Body of pancreas (tissue), 4 donors: ENCODE measurements at regions not wholly inside any gene's neighbourhood (a gene's known extent, or its start where the extent isn't known, plus 50 kb on each side); places are given as distances from the start of the nearest gene placed in this dataset.

Source experiments
- ATAC-seq: fragments of 150-250 bp; one replicate; pipeline ENCODE4 v1.9.1; 2016
- DNase-seq, 4 donors: peaks; one replicate each; pipeline ENCODE4 v3.0.0-alpha.2; 2019
- H3K27ac ChIP-seq, 4 donors: fragments of 200-600 bp; sonication (generic); 1 replicate in 3 of 4; 2 replicates in 1 of 4; pipeline versions ENCODE4 v1.5.1 to v1.6.1; 2016 to 2019; ENCODE audit warnings: mild to moderate bottlenecking in 1 of 4, mixed read lengths in 1 of 4, moderate library complexity in 1 of 4
- H3K27me3 ChIP-seq, 2 donors: fragments of 200-600 bp; sonication (generic); one replicate each; pipeline ENCODE4 v1.6.0; 2016; ENCODE audit warnings: mild to moderate bottlenecking in 1 of 2
- H3K36me3 ChIP-seq, 2 donors: fragments of 200-600 bp; sonication (generic); replicated peaks in 1 of 2; 2 replicates each; pipeline ENCODE4 v1.5.1; 2016; ENCODE audit warnings: low read depth in 2 of 2; ENCODE audit not compliant: insufficient read depth in 1 of 2
- H3K4me1 ChIP-seq: fragments of 200-600 bp; sonication (generic); one replicate; pipeline ENCODE4 v1.6.0; 2016
- H3K4me3 ChIP-seq, 2 donors: fragments of 200-600 bp; sonication (generic); 1 replicate in 1 of 2; 2 replicates in 1 of 2; pipeline ENCODE4 v1.5.1; 2016 to 2019
- H3K9me3 ChIP-seq, 3 donors: fragments of 200-600 bp; sonication (generic); 1 replicate in 2 of 3; 2 replicates in 1 of 3; pipeline ENCODE4 v1.5.1; 2016
- CTCF ChIP-seq, 7 experiments: fragments of 450-650 bp in 4 of 7; fragments of 200-600 bp in 3 of 7; sonication (generic) in 3 of 7; IDR thresholded peaks; one replicate each; pipeline ENCODE4 v1.5.1; 2016 to 2019; ENCODE audit warnings: antibody characterized with exemption in 7 of 7
- POLR2A ChIP-seq, 3 donors: fragments of 450-650 bp; IDR thresholded peaks; one replicate each; pipeline ENCODE4 v1.6.1; 2016; ENCODE audit warnings: antibody characterized with exemption in 3 of 3, mild to moderate bottlenecking in 2 of 3
- WGBS, 2 donors: methylation state at CpG; one replicate each; pipeline ENCODE4 v1.1.5; 2017; 5-methylcytosine and 5-hydroxymethylcytosine counted together
- intact Hi-C: fragments of 100-400 bp; cut with DNase I; formaldehyde crosslinking; loops from one replicate; pipeline ENCODE4 v1.15.1; 2023

DNA sequence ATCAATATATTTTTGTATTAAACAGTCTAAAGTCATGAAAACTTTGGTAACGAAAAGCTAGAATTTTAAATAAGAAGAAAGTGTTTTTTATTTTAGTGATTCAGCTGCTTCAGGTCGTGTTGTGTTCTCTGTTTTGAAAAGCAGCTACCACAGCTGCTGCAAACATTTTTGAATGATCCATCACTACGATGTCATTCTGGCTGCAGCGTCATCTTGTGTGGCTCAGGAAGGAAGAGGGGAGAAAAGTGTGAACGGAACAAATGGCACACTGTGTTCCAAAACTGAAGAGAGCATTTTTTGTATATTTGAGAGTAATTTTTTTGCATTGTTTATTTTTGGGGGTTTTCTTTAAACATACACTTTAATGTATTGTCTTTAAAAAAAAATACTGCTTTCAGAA lies 323.0 kb upstream of the ADGRL2 start:
- Histone ChIP-seq H3K9me3 (no peaks in the 10 kb centered on the region), H3K27me3 (no peaks in the 10 kb centered on the region), H3K36me3 (no peaks in the 10 kb centered on the region), H3K4me3 (no peak overlapping the region), H3K27ac (no peak overlapping the region), H3K4me1 (peaks cover 9% of the 10 kb centered on the region)
- TF ChIP-seq POLR2A (IDR thresholded peaks at IDR 0.05) (no peak), CTCF (IDR thresholded peaks at IDR 0.05) (no peak)
- intact Hi-C loops, result no loop called here
- DNase-seq (no peak), ATAC-seq (no peak)
- 18 to 23% methylated on average over 5 of the region's 5 CpGs for WGBS, 2 donors

DNA sequence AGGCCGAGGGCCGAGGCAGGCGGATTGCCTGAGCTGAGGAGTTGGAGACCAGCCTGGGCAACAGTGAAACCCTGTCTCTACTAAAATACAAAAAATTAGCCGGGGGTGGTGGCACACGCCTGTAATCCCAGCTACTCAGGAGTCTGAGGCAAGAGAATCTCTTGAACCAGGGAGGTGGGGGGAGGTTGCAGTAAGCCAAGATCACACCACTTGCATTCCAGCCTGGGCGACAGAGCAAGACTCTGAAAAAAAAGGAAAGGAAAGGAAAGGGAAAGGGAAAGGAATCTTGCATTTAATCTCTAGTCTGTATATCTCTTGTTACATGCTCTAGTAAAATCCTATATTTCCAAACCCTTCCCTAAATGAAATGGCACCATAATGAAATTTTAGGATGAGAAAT lies 328.3 kb upstream of the ADGRL2 start:
- no peaks in the 10 kb centered on the region for H3K9me3 ChIP-seq
- intact Hi-C loops, result no loop called here
- ATAC-seq (no peak), DNase-seq (no peak)
- H3K27me3 ChIP-seq, result no peaks in the 10 kb centered on the region
- no peaks in the 10 kb centered on the region for H3K4me1 ChIP-seq
- H3K27ac ChIP-seq, result no peak overlapping the region
- no peaks in the 10 kb centered on the region for H3K36me3 ChIP-seq
- no peak overlapping the region for H3K4me3 ChIP-seq
- 85 to 93% methylated on average over 6 of the region's 6 CpGs for whole genome bisulfite sequencing, 2 donors
- TF ChIP-seq POLR2A (IDR thresholded peaks at IDR 0.05), result no peak
- TF ChIP-seq CTCF (IDR thresholded peaks at IDR 0.05), result no peak

GRCh38 chr1:81471255-81471654 lies 329.5 kb upstream of the ADGRL2 start:
- intact Hi-C loops, result no loop called here
- Histone ChIP-seq H3K27me3 (no peaks in the 10 kb centered on the region), H3K27ac (no peak overlapping the region), H3K36me3 (no peaks in the 10 kb centered on the region), H3K9me3 (no peaks in the 10 kb centered on the region), H3K4me3 (no peak overlapping the region), H3K4me1 (no peaks in the 10 kb centered on the region)
- TF ChIP-seq POLR2A (IDR thresholded peaks at IDR 0.05), result no peak
- no peak for TF ChIP-seq CTCF (IDR thresholded peaks at IDR 0.05)
- no peak for ATAC-seq
- WGBS, 2 donors, result 69 to 83% methylated on average over 2 of the region's 2 CpGs
- DNase-seq, result no peak

DNA sequence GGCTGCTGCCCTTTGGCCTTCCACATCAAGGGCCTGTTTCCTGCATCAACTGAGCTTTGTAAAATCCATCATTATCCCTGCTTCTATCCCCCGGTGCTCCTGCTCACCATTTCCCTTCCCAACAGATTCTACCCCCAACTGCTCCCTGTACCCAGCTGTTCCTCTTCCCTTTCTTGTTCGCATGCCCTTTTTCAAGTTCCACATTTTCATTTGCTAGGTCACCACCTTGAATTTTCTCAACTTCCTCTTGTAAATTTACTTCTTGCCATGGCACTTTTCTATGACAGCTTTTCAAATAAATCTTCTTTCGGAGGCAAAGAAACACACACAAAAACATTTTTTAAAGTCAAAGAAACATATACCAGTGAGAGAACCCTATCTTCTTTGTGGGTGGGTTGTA lies 330.5 kb upstream of the ADGRL2 start:
- ATAC-seq (no peak), DNase-seq (no peak)
- Histone ChIP-seq H3K4me1 (no peaks in the 10 kb centered on the region), H3K4me3 (no peak overlapping the region), H3K27me3 (no peaks in the 10 kb centered on the region), H3K36me3 (no peaks in the 10 kb centered on the region), H3K9me3 (no peaks in the 10 kb centered on the region), H3K27ac (no peak overlapping the region)
- intact Hi-C loops, result no loop called here
- 66 to 84% methylated on average over 3 of the region's 3 CpGs for WGBS, 2 donors
- TF ChIP-seq POLR2A (IDR thresholded peaks at IDR 0.05) (no peak), CTCF (IDR thresholded peaks at IDR 0.05) (no peak)

DNA sequence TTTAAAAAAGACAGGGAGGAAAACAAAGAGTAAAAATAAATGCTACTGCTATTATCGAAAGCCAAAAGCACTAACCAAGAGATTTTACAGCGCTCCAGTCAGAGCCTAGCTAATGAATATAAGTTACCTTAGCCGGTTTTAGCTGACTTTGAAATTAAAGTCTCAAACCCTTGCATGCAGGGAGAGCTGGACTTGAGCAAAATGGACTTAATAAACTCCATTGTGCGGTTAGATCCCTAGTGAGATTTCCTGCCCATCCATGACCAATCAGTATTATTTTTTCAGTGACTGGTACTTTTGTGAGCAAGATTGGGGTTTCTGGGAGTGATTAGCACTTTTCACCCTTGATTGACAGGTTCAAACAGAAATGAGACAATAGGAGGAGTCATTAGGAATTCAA lies 333.4 kb upstream of the ADGRL2 start:
- no peak overlapping the region for H3K4me3 ChIP-seq
- no peaks in the 10 kb centered on the region for H3K36me3 ChIP-seq
- H3K9me3 ChIP-seq, result no peaks in the 10 kb centered on the region
- intact Hi-C loops, result no loop called here
- TF ChIP-seq POLR2A (IDR thresholded peaks at IDR 0.05), result no peak
- no peak for TF ChIP-seq CTCF (IDR thresholded peaks at IDR 0.05)
- 94 to 96% methylated on average over 4 of the region's 4 CpGs for WGBS, 2 donors
- H3K27ac ChIP-seq, result no peak overlapping the region
- no peak for ATAC-seq
- no peaks in the 10 kb centered on the region for H3K27me3 ChIP-seq
- DNase-seq, result no peak
- no peaks in the 10 kb centered on the region for H3K4me1 ChIP-seq
